ENCODE measurements at regions not wholly inside any gene's neighbourhood (a gene's known extent, or its start where the extent isn't known, plus 50 kb on each side); places are given as distances from the start of the nearest gene placed in this dataset.

DNA sequence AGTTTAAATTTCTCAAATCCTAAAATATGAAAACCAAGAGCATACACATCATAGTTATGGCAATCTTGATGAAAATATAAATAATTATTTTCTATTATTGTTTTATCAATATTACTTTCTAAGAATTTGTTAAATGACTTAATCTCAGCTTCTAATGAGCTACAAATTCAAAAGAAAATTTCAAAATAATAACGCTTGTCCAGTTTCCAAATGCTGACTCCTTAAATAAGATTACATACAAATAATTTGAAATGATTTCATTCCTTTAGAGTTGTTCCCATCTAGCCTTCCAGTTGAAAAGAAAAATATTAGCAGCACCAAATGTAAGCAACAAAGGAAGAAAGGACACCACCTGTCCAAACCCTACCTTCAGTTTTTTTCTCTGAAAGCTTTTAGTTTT is 82.4 kb upstream of the COL5A2 start:
- Histone ChIP-seq H3K27me3 (ENCODE audit: control insufficient read depth, insufficient read depth, low read length) (no peaks in the 10 kb centered on the region), H3K4me3 (ENCODE audit: low read depth, low read length) (no peak overlapping the region), H3K36me3 (ENCODE audit: control insufficient read depth, insufficient read depth, low read length) (no peaks in the 10 kb centered on the region)
- no peak for DNase-seq (ENCODE audit: low read depth)
- TF ChIP-seq, protein P1, sequence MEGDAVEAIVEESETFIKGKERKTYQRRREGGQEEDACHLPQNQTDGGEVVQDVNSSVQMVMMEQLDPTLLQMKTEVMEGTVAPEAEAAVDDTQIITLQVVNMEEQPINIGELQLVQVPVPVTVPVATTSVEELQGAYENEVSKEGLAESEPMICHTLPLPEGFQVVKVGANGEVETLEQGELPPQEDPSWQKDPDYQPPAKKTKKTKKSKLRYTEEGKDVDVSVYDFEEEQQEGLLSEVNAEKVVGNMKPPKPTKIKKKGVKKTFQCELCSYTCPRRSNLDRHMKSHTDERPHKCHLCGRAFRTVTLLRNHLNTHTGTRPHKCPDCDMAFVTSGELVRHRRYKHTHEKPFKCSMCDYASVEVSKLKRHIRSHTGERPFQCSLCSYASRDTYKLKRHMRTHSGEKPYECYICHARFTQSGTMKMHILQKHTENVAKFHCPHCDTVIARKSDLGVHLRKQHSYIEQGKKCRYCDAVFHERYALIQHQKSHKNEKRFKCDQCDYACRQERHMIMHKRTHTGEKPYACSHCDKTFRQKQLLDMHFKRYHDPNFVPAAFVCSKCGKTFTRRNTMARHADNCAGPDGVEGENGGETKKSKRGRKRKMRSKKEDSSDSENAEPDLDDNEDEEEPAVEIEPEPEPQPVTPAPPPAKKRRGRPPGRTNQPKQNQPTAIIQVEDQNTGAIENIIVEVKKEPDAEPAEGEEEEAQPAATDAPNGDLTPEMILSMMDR (IDR thresholded peaks at IDR 0.05; ENCODE audit: insufficient read depth, low read length, poor library complexity, severe bottlenecking) = no peak

DNA sequence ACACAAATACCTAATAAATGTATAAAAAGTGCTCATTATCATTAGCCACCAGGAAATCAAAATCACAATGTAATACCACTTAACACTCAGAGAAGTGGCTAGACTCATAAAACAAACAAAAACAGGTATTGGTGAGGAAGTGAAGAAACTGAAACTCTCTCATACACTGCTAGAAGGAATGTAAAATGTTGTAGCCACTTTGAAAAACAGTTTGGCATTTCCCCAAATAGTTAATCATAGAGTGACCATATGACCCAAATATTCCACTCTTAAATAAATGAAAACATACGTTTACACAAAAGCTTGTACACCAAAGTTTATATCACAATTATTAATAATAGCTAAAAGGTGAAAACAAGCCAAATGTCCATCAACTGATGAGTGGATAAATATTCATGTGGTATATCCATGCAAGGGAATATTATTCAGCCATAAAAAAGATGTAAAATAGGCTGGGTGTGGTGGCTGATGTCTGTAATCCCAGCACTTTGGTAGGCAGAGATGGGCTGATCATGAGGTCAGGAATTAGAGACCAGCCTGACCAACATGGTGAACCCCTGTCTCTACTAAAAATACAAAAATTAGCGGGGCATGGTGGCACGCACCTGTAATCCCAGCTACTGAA is 86.2 kb upstream of the COL5A2 start:
- Histone ChIP-seq H3K36me3 (ENCODE audit: control insufficient read depth, insufficient read depth, low read length) (no peaks in the 10 kb centered on the region), H3K27me3 (ENCODE audit: control insufficient read depth, insufficient read depth, low read length) (no peaks in the 10 kb centered on the region), H3K4me3 (ENCODE audit: low read depth, low read length) (no peak overlapping the region)
- no peak for DNase-seq (ENCODE audit: low read depth)
- TF ChIP-seq, protein P1 (IDR thresholded peaks at IDR 0.05; ENCODE audit: insufficient read depth, low read length, poor library complexity, severe bottlenecking) = no peak

GRCh38 chr2:189267491-189267890 is 87.9 kb upstream of the COL5A2 start:
- Histone ChIP-seq H3K36me3 (ENCODE audit: control insufficient read depth, insufficient read depth, low read length) (no peaks in the 10 kb centered on the region), H3K4me3 (ENCODE audit: low read depth, low read length) (no peak overlapping the region), H3K27me3 (ENCODE audit: control insufficient read depth, insufficient read depth, low read length) (no peaks in the 10 kb centered on the region)
- TF ChIP-seq, protein P1 (IDR thresholded peaks at IDR 0.05; ENCODE audit: insufficient read depth, low read length, poor library complexity, severe bottlenecking) = no peak
- no peak for DNase-seq (ENCODE audit: low read depth)

DNA sequence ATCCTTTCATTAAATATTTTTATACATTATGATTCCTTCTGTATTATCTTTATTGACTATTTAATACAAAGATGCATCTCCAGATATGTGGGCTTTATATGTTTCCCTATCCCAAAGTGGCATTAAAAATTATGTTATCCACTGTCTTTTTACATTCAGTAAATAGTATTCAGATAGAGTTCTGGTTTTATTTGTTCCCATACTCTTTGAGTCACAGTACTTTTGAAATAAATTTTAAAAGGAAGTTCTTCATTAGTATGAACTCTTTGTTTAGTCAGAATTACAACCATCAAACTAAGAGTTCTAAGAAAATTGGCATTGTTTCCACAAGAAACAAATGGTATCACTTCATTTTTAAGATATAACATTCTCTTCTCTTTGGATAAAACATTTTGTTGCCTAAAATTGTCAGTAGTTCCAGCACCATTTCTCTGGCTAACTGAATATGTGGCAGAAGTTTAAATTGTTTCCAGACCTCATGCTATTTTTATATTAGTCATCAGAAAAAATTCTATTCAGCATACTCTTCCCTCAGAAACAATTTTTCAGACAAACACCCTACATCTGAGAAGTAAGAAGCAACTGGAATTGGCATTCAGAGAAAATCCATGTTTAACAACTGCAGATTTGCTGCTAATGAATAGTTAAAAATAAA is 88.5 kb upstream of the COL5A2 start:
- Histone ChIP-seq H3K36me3 (ENCODE audit: control insufficient read depth, insufficient read depth, low read length) (no peaks in the 10 kb centered on the region), H3K27me3 (ENCODE audit: control insufficient read depth, insufficient read depth, low read length) (no peaks in the 10 kb centered on the region), H3K4me3 (ENCODE audit: low read depth, low read length) (no peak overlapping the region)
- no peak for DNase-seq (ENCODE audit: low read depth)
- TF ChIP-seq, protein P1 (IDR thresholded peaks at IDR 0.05; ENCODE audit: insufficient read depth, low read length, poor library complexity, severe bottlenecking) = no peak

DNA sequence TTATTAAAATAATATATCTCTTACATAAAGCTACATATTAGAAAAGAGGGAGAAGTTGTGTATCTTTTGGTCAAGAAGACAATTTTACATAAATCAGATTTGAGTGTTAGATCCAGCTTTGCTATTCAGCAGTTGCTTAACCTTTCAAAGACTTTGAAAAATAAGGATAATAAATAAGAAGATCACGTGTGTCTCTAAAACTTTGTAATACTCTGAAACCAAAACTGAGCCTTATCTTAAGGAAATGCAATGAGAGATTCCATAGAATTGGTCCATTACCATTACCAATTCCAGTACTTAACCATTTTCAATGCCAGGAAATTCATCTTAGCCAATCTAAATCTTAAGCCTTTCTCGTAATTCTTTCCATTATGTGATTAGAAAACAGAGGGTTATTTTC is 89.2 kb upstream of the COL5A2 start:
- TF ChIP-seq, protein P1 (IDR thresholded peaks at IDR 0.05; ENCODE audit: insufficient read depth, low read length, poor library complexity, severe bottlenecking) = no peak
- Histone ChIP-seq H3K27me3 (ENCODE audit: control insufficient read depth, insufficient read depth, low read length) (no peaks in the 10 kb centered on the region), H3K36me3 (ENCODE audit: control insufficient read depth, insufficient read depth, low read length) (no peaks in the 10 kb centered on the region), H3K4me3 (ENCODE audit: low read depth, low read length) (no peak overlapping the region)
- DNase-seq (ENCODE audit: low read depth) = no peak

DNA sequence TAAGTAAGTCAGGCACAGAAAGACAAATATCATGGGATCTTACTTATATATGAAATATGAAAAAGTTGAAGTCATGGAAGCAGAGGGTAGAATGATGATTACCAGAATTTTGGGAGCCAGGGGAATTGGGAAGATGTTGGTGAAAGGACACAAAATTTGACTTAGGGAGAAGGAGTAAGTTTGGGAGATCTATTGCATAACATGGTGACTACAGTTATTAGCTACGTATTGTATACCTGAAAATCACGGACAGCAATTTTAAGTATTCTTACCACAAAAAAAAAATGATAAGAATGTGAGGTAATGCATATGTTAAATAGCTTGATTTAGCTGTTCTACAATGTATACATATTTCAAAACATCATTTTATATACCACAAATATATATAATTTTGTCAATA is 94.2 kb upstream of the COL5A2 start:
- TF ChIP-seq, protein P1 (IDR thresholded peaks at IDR 0.05; ENCODE audit: insufficient read depth, low read length, poor library complexity, severe bottlenecking) = no peak
- Histone ChIP-seq H3K36me3 (ENCODE audit: control insufficient read depth, insufficient read depth, low read length) (no peaks in the 10 kb centered on the region), H3K27me3 (ENCODE audit: control insufficient read depth, insufficient read depth, low read length) (no peaks in the 10 kb centered on the region), H3K4me3 (ENCODE audit: low read depth, low read length) (no peak overlapping the region)
- no peak for DNase-seq (ENCODE audit: low read depth)

All from kidney epithelial cell (primary cell).